ENCODE measurements at regions not wholly inside any gene's neighbourhood (a gene's known extent, or its start where the extent isn't known, plus 50 kb on each side); places are given as distances from the start of the nearest gene placed in this dataset.

- H3K27me3 Mint-ChIP-seq (ENCODE audit: low read depth, poor library complexity): no peaks in the 10 kb centered on the region
- TF ChIP-seq CTCF (IDR thresholded peaks at IDR 0.05): no peak
- H3K9me3 Mint-ChIP-seq: no peaks in the 10 kb centered on the region
- DNase-seq: no peak
- no peak overlapping the region for H3K4me3 Mint-ChIP-seq
- H3K36me3 Mint-ChIP-seq (ENCODE audit: low read depth): no peaks in the 10 kb centered on the region
- no peak overlapping the region for H3K27ac Mint-ChIP-seq
- H3K4me1 Mint-ChIP-seq: peaks cover 13% of the 10 kb centered on the region
These were observed 611.6 kb upstream of the SALL3 start for GRCh38 chr18:78367996-78368395.

GRCh38 chr18:78368726-78369125 is 610.9 kb upstream of the SALL3 start:
- Mint-ChIP-seq H3K9me3 (peaks cover 7% of the 10 kb centered on the region), H3K36me3 (ENCODE audit: low read depth) (no peaks in the 10 kb centered on the region), H3K4me1 (peaks cover 12% of the 10 kb centered on the region), H3K27ac (no peak overlapping the region), H3K4me3 (no peak overlapping the region), H3K27me3 (ENCODE audit: low read depth, poor library complexity) (no peaks in the 10 kb centered on the region)
- no peak for TF ChIP-seq CTCF (IDR thresholded peaks at IDR 0.05)
- no peak for DNase-seq

GRCh38 chr18:78376046-78376445 is 603.6 kb upstream of the SALL3 start:
- Mint-ChIP-seq H3K36me3 (ENCODE audit: low read depth) (no peaks in the 10 kb centered on the region), H3K4me1 (peaks cover 13% of the 10 kb centered on the region), H3K9me3 (peaks cover 11% of the 10 kb centered on the region), H3K27ac (no peak overlapping the region), H3K27me3 (ENCODE audit: low read depth, poor library complexity) (peaks cover 10% of the 10 kb centered on the region), H3K4me3 (no peak overlapping the region)
- TF ChIP-seq CTCF (IDR thresholded peaks at IDR 0.05): no peak
- DNase-seq: peak; percentile 58

GRCh38 chr18:78378403-78378802 is 601.2 kb upstream of the SALL3 start:
- no peak overlapping the region for H3K27ac Mint-ChIP-seq
- peaks cover 11% of the 10 kb centered on the region for H3K27me3 Mint-ChIP-seq (ENCODE audit: low read depth, poor library complexity)
- peaks cover 13% of the 10 kb centered on the region for H3K4me1 Mint-ChIP-seq
- H3K36me3 Mint-ChIP-seq (ENCODE audit: low read depth): no peaks in the 10 kb centered on the region
- H3K9me3 Mint-ChIP-seq: peaks cover 13% of the 10 kb centered on the region
- H3K4me3 Mint-ChIP-seq: no peak overlapping the region
- no peak for DNase-seq
- TF ChIP-seq CTCF (IDR thresholded peaks at IDR 0.05): no peak

- H3K4me3 Mint-ChIP-seq: no peak overlapping the region
- H3K36me3 Mint-ChIP-seq (ENCODE audit: low read depth): no peaks in the 10 kb centered on the region
- no peak overlapping the region for H3K27ac Mint-ChIP-seq
- peaks cover 13% of the 10 kb centered on the region for H3K4me1 Mint-ChIP-seq
- no peak for TF ChIP-seq CTCF (IDR thresholded peaks at IDR 0.05)
- H3K9me3 Mint-ChIP-seq: peaks cover 12% of the 10 kb centered on the region
- DNase-seq: no peak
- peaks cover 14% of the 10 kb centered on the region for H3K27me3 Mint-ChIP-seq (ENCODE audit: low read depth, poor library complexity)
These were observed 600.6 kb upstream of the SALL3 start for GRCh38 chr18:78378983-78379382.

- no peaks in the 10 kb centered on the region for H3K36me3 Mint-ChIP-seq (ENCODE audit: low read depth)
- H3K4me3 Mint-ChIP-seq: no peak overlapping the region
- no peak for DNase-seq
- H3K27ac Mint-ChIP-seq: no peak overlapping the region
- H3K4me1 Mint-ChIP-seq: no peaks in the 10 kb centered on the region
- peaks cover 24% of the 10 kb centered on the region for H3K9me3 Mint-ChIP-seq
- peaks cover 17% of the 10 kb centered on the region for H3K27me3 Mint-ChIP-seq (ENCODE audit: low read depth, poor library complexity)
- TF ChIP-seq CTCF (IDR thresholded peaks at IDR 0.05): no peak
These were observed 589.2 kb upstream of the SALL3 start for GRCh38 chr18:78390348-78390951.
